ENCODE measurements at regions not wholly inside any gene's neighbourhood (a gene's known extent, or its start where the extent isn't known, plus 50 kb on each side); places are given as distances from the start of the nearest gene placed in this dataset.

- Histone ChIP-seq H3K27me3 (ENCODE audit: control insufficient read depth in 5 of 5, insufficient read depth in 4 of 5, low read length in 5 of 5) (no peaks in the 10 kb centered on the region), H3K9ac (ENCODE audit: low read length in 5 of 5) (no peak overlapping the region), H3K27ac (ENCODE audit: low read depth, low read length) (no peak overlapping the region), H3K9me3 (ENCODE audit: control insufficient read depth in 5 of 5, low read length in 5 of 5) (no peaks in the 10 kb centered on the region), H3K4me3 (ENCODE audit: low read depth in 1 of 5, low read length in 5 of 5) (no peak overlapping the region), H3K36me3 (ENCODE audit: control insufficient read depth in 5 of 5, insufficient read depth in 5 of 5, low read length in 5 of 5) (no peaks in the 10 kb centered on the region), H3K4me1 (ENCODE audit: control insufficient read depth in 5 of 5, insufficient read depth in 5 of 5, low read length in 5 of 5) (no peaks in the 10 kb centered on the region)
Measured at GRCh38 chr11:128367573-128367972, 219.8 kb downstream of the ETS1 start.

DNA sequence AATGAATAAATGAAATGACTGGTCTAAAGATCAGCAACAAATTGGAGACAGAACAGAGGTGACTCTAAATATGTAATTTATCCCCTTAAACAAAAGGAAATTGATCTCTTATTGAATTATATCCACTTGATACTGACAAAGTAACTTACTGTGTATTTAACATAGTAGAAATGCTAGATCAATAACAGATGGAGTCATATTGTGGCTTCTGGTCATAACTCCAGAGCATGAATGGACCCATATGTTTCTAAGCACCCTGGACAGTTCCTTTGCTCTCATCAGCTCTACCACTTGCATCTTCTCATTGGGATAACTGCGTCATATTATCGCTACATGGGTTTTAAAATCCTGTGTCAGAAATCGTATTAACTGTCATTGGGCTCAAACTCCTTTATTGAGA is 222.3 kb downstream of the ETS1 start:
- H3K9me3 ChIP-seq (ENCODE audit: control insufficient read depth in 5 of 5, low read length in 5 of 5): no peaks in the 10 kb centered on the region
- peaks cover 0 to 5% (median 0%) of the 10 kb centered on the region in 5 donors for H3K4me1 ChIP-seq (ENCODE audit: control insufficient read depth in 5 of 5, insufficient read depth in 5 of 5, low read length in 5 of 5)
- no peak overlapping the region for H3K4me3 ChIP-seq (ENCODE audit: low read depth in 1 of 5, low read length in 5 of 5)
- H3K36me3 ChIP-seq (ENCODE audit: control insufficient read depth in 5 of 5, insufficient read depth in 5 of 5, low read length in 5 of 5): no peaks in the 10 kb centered on the region
- no peak overlapping the region for H3K27ac ChIP-seq (ENCODE audit: low read depth, low read length)
- H3K9ac ChIP-seq (ENCODE audit: low read length in 5 of 5): no peak overlapping the region
- H3K27me3 ChIP-seq (ENCODE audit: control insufficient read depth in 5 of 5, insufficient read depth in 4 of 5, low read length in 5 of 5): no peaks in the 10 kb centered on the region

DNA sequence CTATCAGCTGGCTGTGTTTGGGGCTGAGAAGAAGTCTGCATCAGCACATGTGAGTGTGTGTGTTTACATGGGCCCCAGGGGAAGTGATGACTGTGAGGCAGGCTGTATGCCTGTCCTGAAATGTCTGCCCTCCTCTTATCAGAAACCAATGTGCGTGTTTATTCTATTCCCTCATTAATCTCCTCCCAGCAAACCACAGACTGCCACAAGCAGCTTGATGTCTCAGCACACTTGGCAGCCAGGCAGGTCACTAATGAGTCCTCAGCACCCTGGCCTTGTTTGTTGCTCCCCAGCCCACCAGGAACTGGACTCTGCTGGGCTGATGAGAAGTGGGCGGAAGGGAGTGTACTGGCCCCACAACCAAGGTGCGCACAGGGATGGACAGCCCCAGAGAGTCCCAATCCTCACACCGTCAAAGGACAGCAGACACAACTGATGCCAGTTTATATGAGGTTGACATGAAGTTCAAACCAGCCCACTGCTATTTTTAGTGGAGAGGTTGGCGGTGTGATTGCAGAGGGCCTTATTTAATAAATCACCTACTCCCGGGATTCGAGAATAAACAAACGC is 225.8 kb downstream of the ETS1 start:
- no peak overlapping the region for H3K9ac ChIP-seq (ENCODE audit: low read length in 5 of 5)
- H3K9me3 ChIP-seq (ENCODE audit: control insufficient read depth in 5 of 5, low read length in 5 of 5): no peaks in the 10 kb centered on the region
- H3K27ac ChIP-seq (ENCODE audit: low read depth, low read length): no peak overlapping the region
- peaks cover 0 to 18% (median 10%) of the 10 kb centered on the region in 5 donors for H3K4me1 ChIP-seq (ENCODE audit: control insufficient read depth in 5 of 5, insufficient read depth in 5 of 5, low read length in 5 of 5)
- H3K36me3 ChIP-seq (ENCODE audit: control insufficient read depth in 5 of 5, insufficient read depth in 5 of 5, low read length in 5 of 5): no peaks in the 10 kb centered on the region
- no peak overlapping the region for H3K4me3 ChIP-seq (ENCODE audit: low read depth in 1 of 5, low read length in 5 of 5)
- no peaks in the 10 kb centered on the region for H3K27me3 ChIP-seq (ENCODE audit: control insufficient read depth in 5 of 5, insufficient read depth in 4 of 5, low read length in 5 of 5)

DNA sequence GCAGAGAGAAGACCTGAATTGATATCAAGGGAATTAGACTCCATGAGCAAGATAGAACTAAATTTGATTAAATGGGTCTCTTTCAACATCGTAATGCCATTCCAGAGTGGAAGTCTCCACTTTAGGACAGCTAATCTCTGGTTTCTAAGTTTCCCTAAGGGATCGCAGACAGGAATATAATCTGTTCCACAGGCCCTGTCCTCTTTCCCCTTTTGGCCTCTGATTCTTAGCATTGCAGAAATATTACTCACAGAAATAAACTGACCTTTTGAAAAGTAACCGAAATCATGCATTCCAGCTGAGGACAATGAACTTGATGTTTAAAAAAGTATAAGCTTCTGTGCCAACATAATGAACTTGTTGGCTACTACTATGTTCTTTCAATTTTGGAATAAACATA is 227.8 kb downstream of the ETS1 start:
- H3K4me1 ChIP-seq (ENCODE audit: control insufficient read depth in 5 of 5, insufficient read depth in 5 of 5, low read length in 5 of 5): peaks cover 0 to 18% (median 10%) of the 10 kb centered on the region in 5 donors
- no peaks in the 10 kb centered on the region for H3K9me3 ChIP-seq (ENCODE audit: control insufficient read depth in 5 of 5, low read length in 5 of 5)
- no peaks in the 10 kb centered on the region for H3K27me3 ChIP-seq (ENCODE audit: control insufficient read depth in 5 of 5, insufficient read depth in 4 of 5, low read length in 5 of 5)
- H3K4me3 ChIP-seq (ENCODE audit: low read depth in 1 of 5, low read length in 5 of 5): no peak overlapping the region
- H3K27ac ChIP-seq (ENCODE audit: low read depth, low read length): no peak overlapping the region
- no peaks in the 10 kb centered on the region for H3K36me3 ChIP-seq (ENCODE audit: control insufficient read depth in 5 of 5, insufficient read depth in 5 of 5, low read length in 5 of 5)
- no peak overlapping the region for H3K9ac ChIP-seq (ENCODE audit: low read length in 5 of 5)

DNA sequence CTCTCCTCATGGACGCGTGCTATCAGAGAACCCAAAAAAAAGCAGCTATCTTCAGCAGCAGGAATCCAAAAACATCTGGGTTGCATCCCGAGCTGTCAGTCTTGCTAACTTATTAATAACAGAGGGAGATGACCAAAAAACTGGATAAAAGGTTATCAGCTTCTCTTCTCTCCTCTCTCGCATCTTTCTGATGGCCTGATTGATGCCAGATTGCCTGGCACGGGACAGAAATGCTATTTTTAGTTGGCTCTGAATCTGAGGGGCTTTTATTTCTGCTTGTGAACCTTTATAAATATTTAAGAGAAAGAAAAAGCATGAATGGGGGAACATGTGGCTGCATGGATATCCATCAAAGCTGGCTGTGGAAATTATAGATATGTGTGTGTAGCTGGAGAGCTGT is 230.3 kb downstream of the ETS1 start:
- no peak overlapping the region for H3K9ac ChIP-seq (ENCODE audit: low read length in 5 of 5)

GRCh38 chr11:128355558-128355957 is 231.8 kb downstream of the ETS1 start:
- H3K4me3 ChIP-seq (ENCODE audit: low read depth in 1 of 5, low read length in 5 of 5): no peak overlapping the region
- H3K9me3 ChIP-seq (ENCODE audit: control insufficient read depth in 5 of 5, low read length in 5 of 5): no peaks in the 10 kb centered on the region
- peaks cover 0 to 18% (median 9%) of the 10 kb centered on the region in 5 donors for H3K4me1 ChIP-seq (ENCODE audit: control insufficient read depth in 5 of 5, insufficient read depth in 5 of 5, low read length in 5 of 5)
- no peak overlapping the region for H3K9ac ChIP-seq (ENCODE audit: low read length in 5 of 5)
- H3K27ac ChIP-seq (ENCODE audit: low read depth, low read length): no peak overlapping the region
- H3K36me3 ChIP-seq (ENCODE audit: control insufficient read depth in 5 of 5, insufficient read depth in 5 of 5, low read length in 5 of 5): no peaks in the 10 kb centered on the region
- no peaks in the 10 kb centered on the region for H3K27me3 ChIP-seq (ENCODE audit: control insufficient read depth in 5 of 5, insufficient read depth in 4 of 5, low read length in 5 of 5)

More for the DNA sequence above, 230.3 kb downstream of the ETS1 start:
- Histone ChIP-seq H3K27ac (ENCODE audit: low read depth, low read length) (no peak overlapping the region), H3K4me1 (ENCODE audit: control insufficient read depth in 5 of 5, insufficient read depth in 5 of 5, low read length in 5 of 5) (peaks cover 0 to 18% (median 10%) of the 10 kb centered on the region in 5 donors), H3K9me3 (ENCODE audit: control insufficient read depth in 5 of 5, low read length in 5 of 5) (no peaks in the 10 kb centered on the region), H3K4me3 (ENCODE audit: low read depth in 1 of 5, low read length in 5 of 5) (no peak overlapping the region), H3K27me3 (ENCODE audit: control insufficient read depth in 5 of 5, insufficient read depth in 4 of 5, low read length in 5 of 5) (no peaks in the 10 kb centered on the region), H3K36me3 (ENCODE audit: control insufficient read depth in 5 of 5, insufficient read depth in 5 of 5, low read length in 5 of 5) (no peaks in the 10 kb centered on the region)

DNA sequence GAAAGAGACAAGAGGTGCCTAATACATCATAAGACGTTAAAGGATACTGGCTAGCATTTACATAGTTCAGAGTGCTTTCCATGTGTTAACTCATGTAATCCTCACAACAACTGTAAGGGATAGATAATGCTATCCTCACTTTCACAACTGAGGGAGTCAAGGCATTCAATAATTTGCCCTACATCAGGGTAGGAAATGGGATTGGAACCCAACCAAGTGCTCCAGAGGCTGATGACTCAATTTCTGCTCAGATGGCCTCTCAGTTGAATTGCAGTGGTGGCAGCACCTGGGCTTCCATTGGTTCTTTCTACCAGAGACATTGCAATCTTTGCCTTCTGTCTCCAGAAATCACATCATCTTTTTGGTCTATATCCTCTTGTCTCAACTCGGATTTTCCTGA is 232.9 kb downstream of the ETS1 start:
- Histone ChIP-seq H3K4me1 (ENCODE audit: control insufficient read depth in 5 of 5, insufficient read depth in 5 of 5, low read length in 5 of 5) (peaks cover 0 to 14% (median 5%) of the 10 kb centered on the region in 5 donors), H3K4me3 (ENCODE audit: low read depth in 1 of 5, low read length in 5 of 5) (no peak overlapping the region), H3K36me3 (ENCODE audit: control insufficient read depth in 5 of 5, insufficient read depth in 5 of 5, low read length in 5 of 5) (no peaks in the 10 kb centered on the region), H3K9me3 (ENCODE audit: control insufficient read depth in 5 of 5, low read length in 5 of 5) (no peaks in the 10 kb centered on the region), H3K27ac (ENCODE audit: low read depth, low read length) (no peak overlapping the region), H3K27me3 (ENCODE audit: control insufficient read depth in 5 of 5, insufficient read depth in 4 of 5, low read length in 5 of 5) (no peaks in the 10 kb centered on the region), H3K9ac (ENCODE audit: low read length in 5 of 5) (no peak overlapping the region)

GRCh38 chr11:128351168-128351567 is 236.2 kb downstream of the ETS1 start:
- Histone ChIP-seq H3K4me1 (ENCODE audit: control insufficient read depth in 5 of 5, insufficient read depth in 5 of 5, low read length in 5 of 5) (no peaks in the 10 kb centered on the region), H3K27me3 (ENCODE audit: control insufficient read depth in 5 of 5, insufficient read depth in 4 of 5, low read length in 5 of 5) (no peaks in the 10 kb centered on the region), H3K9ac (ENCODE audit: low read length in 5 of 5) (no peak overlapping the region), H3K9me3 (ENCODE audit: control insufficient read depth in 5 of 5, low read length in 5 of 5) (no peaks in the 10 kb centered on the region), H3K4me3 (ENCODE audit: low read depth in 1 of 5, low read length in 5 of 5) (no peak overlapping the region), H3K36me3 (ENCODE audit: control insufficient read depth in 5 of 5, insufficient read depth in 5 of 5, low read length in 5 of 5) (no peaks in the 10 kb centered on the region), H3K27ac (ENCODE audit: low read depth, low read length) (no peak overlapping the region)

GRCh38 chr11:128349650-128350299 is 237.6 kb downstream of the ETS1 start:
- Histone ChIP-seq H3K9me3 (ENCODE audit: control insufficient read depth in 5 of 5, low read length in 5 of 5) (no peaks in the 10 kb centered on the region), H3K27me3 (ENCODE audit: control insufficient read depth in 5 of 5, insufficient read depth in 4 of 5, low read length in 5 of 5) (no peaks in the 10 kb centered on the region), H3K27ac (ENCODE audit: low read depth, low read length) (no peak overlapping the region), H3K4me3 (ENCODE audit: low read depth in 1 of 5, low read length in 5 of 5) (no peak overlapping the region), H3K36me3 (ENCODE audit: control insufficient read depth in 5 of 5, insufficient read depth in 5 of 5, low read length in 5 of 5) (no peaks in the 10 kb centered on the region), H3K9ac (ENCODE audit: low read length in 5 of 5) (no peak overlapping the region), H3K4me1 (ENCODE audit: control insufficient read depth in 5 of 5, insufficient read depth in 5 of 5, low read length in 5 of 5) (no peaks in the 10 kb centered on the region)

DNA sequence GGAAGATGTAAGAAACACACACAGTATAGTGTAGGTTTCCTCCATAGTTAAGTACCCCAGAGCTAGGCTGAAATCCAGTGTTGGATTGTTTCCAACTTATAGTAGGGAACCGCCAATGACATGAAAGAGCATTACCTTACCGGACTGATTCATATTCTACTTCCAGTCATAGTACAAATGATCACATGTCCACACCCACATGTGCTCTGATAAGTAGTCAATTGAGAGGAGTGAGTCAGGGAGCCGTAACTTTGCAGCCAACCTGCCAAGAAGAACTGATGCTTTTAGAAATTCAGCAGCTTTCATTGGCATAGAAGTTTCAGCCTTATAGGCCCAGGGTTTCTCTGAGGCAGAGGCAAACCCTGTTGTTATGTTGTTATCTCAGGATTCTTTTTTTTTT is 240.6 kb downstream of the ETS1 start:
- H3K9ac ChIP-seq (ENCODE audit: low read length in 5 of 5): no peak overlapping the region
- no peaks in the 10 kb centered on the region for H3K9me3 ChIP-seq (ENCODE audit: control insufficient read depth in 5 of 5, low read length in 5 of 5)
- no peaks in the 10 kb centered on the region for H3K36me3 ChIP-seq (ENCODE audit: control insufficient read depth in 5 of 5, insufficient read depth in 5 of 5, low read length in 5 of 5)
- no peaks in the 10 kb centered on the region for H3K27me3 ChIP-seq (ENCODE audit: control insufficient read depth in 5 of 5, insufficient read depth in 4 of 5, low read length in 5 of 5)
- no peak overlapping the region for H3K4me3 ChIP-seq (ENCODE audit: low read depth in 1 of 5, low read length in 5 of 5)
- peaks cover 0 to 17% (median 8%) of the 10 kb centered on the region in 5 donors for H3K4me1 ChIP-seq (ENCODE audit: control insufficient read depth in 5 of 5, insufficient read depth in 5 of 5, low read length in 5 of 5)
- H3K27ac ChIP-seq (ENCODE audit: low read depth, low read length): no peak overlapping the region
